SK-N-SH treated with all-trans-retinoic acid at 6 μM for 48 hours (cell line): ENCODE measurements at regions not wholly inside any gene's neighbourhood (a gene's known extent, or its start where the extent isn't known, plus 50 kb on each side); places are given as distances from the start of the nearest gene placed in this dataset.

ENCODE experiments used
- CSDC2 ChIP-seq: fragments of 250-450 bp; sonication (Bioruptor Pico); IDR thresholded peaks from 2 replicates; pipeline ENCODE4 v1.5.0; 2020; ENCODE audit warnings: mild to moderate bottlenecking, moderate library complexity
- PPARA ChIP-seq: fragments of 250-450 bp; sonication (Bioruptor Pico); IDR thresholded peaks from 2 replicates; pipeline ENCODE4 v1.5.0; 2020; ENCODE audit warnings: mild to moderate bottlenecking, borderline replicate concordance

DNA sequence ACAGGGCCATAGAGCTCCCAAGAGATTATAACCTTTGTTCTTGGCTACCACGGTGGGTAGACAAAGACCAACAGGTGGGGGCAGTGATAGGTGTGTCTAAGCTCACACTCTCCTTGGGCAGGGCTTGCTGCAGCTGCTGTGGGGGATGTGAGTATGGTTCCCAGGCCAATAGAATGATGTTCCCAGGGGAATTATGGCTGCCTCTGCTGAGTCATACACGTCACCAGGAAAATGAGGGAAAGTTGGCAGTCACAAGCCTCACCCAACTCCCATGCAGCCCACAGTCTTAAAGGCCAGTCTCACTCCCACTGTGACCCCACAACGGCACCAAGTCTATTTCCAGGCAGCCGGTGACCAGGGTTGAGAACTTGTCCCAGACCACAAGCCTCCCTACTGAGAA lies 453.4 kb upstream of the PODXL start:
- TF ChIP-seq CSDC2 (CRISPR knock-in tag), result no peak
- no peak for TF ChIP-seq PPARA
